ENCODE measurements at regions not wholly inside any gene's neighbourhood (a gene's known extent, or its start where the extent isn't known, plus 50 kb on each side); places are given as distances from the start of the nearest gene placed in this dataset.
A peak's percentile ranks its signal among the peaks of the same experiment; 100 is the strongest.

- no peak for DNase-seq
Observed at GRCh38 chr3:188940573-188940932, 231.2 kb upstream of the TPRG1 start.

GRCh38 chr3:188941103-188941502 lies 230.7 kb upstream of the TPRG1 start:
- no peak for DNase-seq

- DNase-seq: no peak
Observed at GRCh38 chr3:188942191-188942590, 229.6 kb upstream of the TPRG1 start.

- no peak for DNase-seq
Observed at GRCh38 chr3:188943591-188943990, 228.2 kb upstream of the TPRG1 start.

- no peak for DNase-seq
Observed at GRCh38 chr3:188944108-188944507, 227.7 kb upstream of the TPRG1 start.

GRCh38 chr3:188946351-188947240 lies 225.2 kb upstream of the TPRG1 start:
- DNase-seq: no peak

- DNase-seq: peak; percentile 99
Observed at GRCh38 chr3:188947401-188948280, 224.1 kb upstream of the TPRG1 start.

- DNase-seq: peak; percentile 77
Observed at GRCh38 chr3:188948281-188948996, 223.3 kb upstream of the TPRG1 start.

- peak; percentile 34 for DNase-seq
Observed at GRCh38 chr3:188948997-188949389, 222.8 kb upstream of the TPRG1 start.

GRCh38 chr3:188949456-188949855 lies 222.3 kb upstream of the TPRG1 start:
- no peak for DNase-seq

GRCh38 chr3:188949996-188950395 lies 221.8 kb upstream of the TPRG1 start:
- DNase-seq: no peak

GRCh38 chr3:188950832-188951489 lies 220.8 kb upstream of the TPRG1 start:
- DNase-seq: no peak

- DNase-seq: no peak
Observed at GRCh38 chr3:188951734-188952133, 220.0 kb upstream of the TPRG1 start.

- DNase-seq: peak; percentile 94
Observed at GRCh38 chr3:188954590-188955208, 217.1 kb upstream of the TPRG1 start.

- no peak for DNase-seq
Observed at GRCh38 chr3:188955919-188956318, 215.9 kb upstream of the TPRG1 start.

- peak; percentile 79 for DNase-seq
Observed at GRCh38 chr3:188956839-188957489, 214.8 kb upstream of the TPRG1 start.

- no peak for DNase-seq
Observed at GRCh38 chr3:188959013-188959412, 212.8 kb upstream of the TPRG1 start.

- DNase-seq: no peak
Observed at GRCh38 chr3:188962253-188963247, 209.2 kb upstream of the TPRG1 start.

GRCh38 chr3:188964957-188965356 lies 206.8 kb upstream of the TPRG1 start:
- DNase-seq: no peak

GRCh38 chr3:188972310-188972709 lies 199.5 kb upstream of the TPRG1 start:
- DNase-seq: no peak

Data from tongue (tissue), 1 donor.